Activated T-cell treated with anti-CD3 and anti-CD28 coated beads, Interleukin-2, amount 50 U/mL, for 48 hours (primary cell): ENCODE measurements at regions not wholly inside any gene's neighbourhood (a gene's known extent, or its start where the extent isn't known, plus 50 kb on each side); places are given as distances from the start of the nearest gene placed in this dataset.

ENCODE experiments used
- DNase-seq, 2 experiments: peaks; one replicate each; pipeline ENCODE4 v3.0.0-alpha.2; 2020

GRCh38 chr1:208521534-208521933 lies 277.4 kb upstream of the PLXNA2 start:
- DNase-seq: no peak

- no peak for DNase-seq
Measured at GRCh38 chr1:208523007-208523406, 278.8 kb upstream of the PLXNA2 start.

- no peak for DNase-seq
Measured at GRCh38 chr1:208524376-208524775, 280.2 kb upstream of the PLXNA2 start.

GRCh38 chr1:208524925-208525324 lies 280.7 kb upstream of the PLXNA2 start:
- no peak for DNase-seq

- no peak for DNase-seq
Measured at GRCh38 chr1:208525417-208525816, 281.2 kb upstream of the PLXNA2 start.

- no peak for DNase-seq
Measured at GRCh38 chr1:208526613-208527125, 282.5 kb upstream of the PLXNA2 start.

- no peak for DNase-seq
Measured at GRCh38 chr1:208527156-208527555, 283.0 kb upstream of the PLXNA2 start.

GRCh38 chr1:208528578-208529240 lies 284.5 kb upstream of the PLXNA2 start:
- no peak for DNase-seq

- no peak for DNase-seq
Measured at GRCh38 chr1:208531003-208531750, 287.0 kb upstream of the PLXNA2 start.

GRCh38 chr1:208533746-208534598 lies 289.8 kb upstream of the PLXNA2 start:
- no peak for DNase-seq

- no peak for DNase-seq
Measured at GRCh38 chr1:208534599-208534897, 290.4 kb upstream of the PLXNA2 start.

GRCh38 chr1:208534979-208535378 lies 290.8 kb upstream of the PLXNA2 start:
- no peak for DNase-seq

GRCh38 chr1:208535511-208535910 lies 291.3 kb upstream of the PLXNA2 start:
- no peak for DNase-seq

- DNase-seq: no peak
Measured at GRCh38 chr1:208536212-208536611, 292.0 kb upstream of the PLXNA2 start.

GRCh38 chr1:208537198-208537597 lies 293.0 kb upstream of the PLXNA2 start:
- DNase-seq: no peak

GRCh38 chr1:208538078-208538477 lies 293.9 kb upstream of the PLXNA2 start:
- DNase-seq: no peak

GRCh38 chr1:208538587-208538986 lies 294.4 kb upstream of the PLXNA2 start:
- DNase-seq: no peak

- no peak for DNase-seq
Measured at GRCh38 chr1:208540724-208541123, 296.5 kb upstream of the PLXNA2 start.

GRCh38 chr1:208541225-208541855 lies 297.2 kb upstream of the PLXNA2 start:
- DNase-seq: no peak

GRCh38 chr1:208542309-208542708 lies 298.1 kb upstream of the PLXNA2 start:
- no peak for DNase-seq

GRCh38 chr1:208544053-208544452 lies 299.9 kb upstream of the PLXNA2 start:
- no peak for DNase-seq

GRCh38 chr1:208544794-208545193 lies 300.6 kb upstream of the PLXNA2 start:
- no peak for DNase-seq

GRCh38 chr1:208551024-208551423 lies 306.8 kb upstream of the PLXNA2 start:
- no peak for DNase-seq
